DND-41 (cell line): ENCODE measurements at regions not wholly inside any gene's neighbourhood (a gene's known extent, or its start where the extent isn't known, plus 50 kb on each side); places are given as distances from the start of the nearest gene placed in this dataset.

ENCODE experiments used
- ATAC-seq: fragments of 200-7000 bp; cut with Tn5 transposase; 3 replicates; pipeline ENCODE4 v1.9.1; 2021; ENCODE audit warnings: low read depth; ENCODE audit not compliant: insufficient read depth
- DNase-seq: peaks from one replicate; pipeline ENCODE4 v3.0.0-alpha.2; 2020
- H2AFZ ChIP-seq: 2 replicates; pipeline ENCODE4 v1.6.0; 2012; ENCODE audit warnings: low read depth, low read length
- H3K27ac ChIP-seq: 2 replicates; pipeline ENCODE4 v1.5.1; 2012; ENCODE audit warnings: low read length, inconsistent platforms
- H3K27me3 ChIP-seq: fragments of 200-600 bp; sonication (generic); 2 replicates; pipeline ENCODE4 v1.6.0; 2012; ENCODE audit warnings: low read length, mild to moderate bottlenecking, inconsistent platforms; ENCODE audit not compliant: insufficient read depth, poor library complexity
- H3K36me3 ChIP-seq: 2 replicates; pipeline ENCODE4 v1.5.1; 2012; ENCODE audit warnings: low read length, inconsistent platforms; ENCODE audit not compliant: insufficient read depth
- H3K4me1 ChIP-seq: 2 replicates; pipeline ENCODE4 v1.5.1; 2012; ENCODE audit warnings: mild to moderate bottlenecking, low read length; ENCODE audit not compliant: insufficient read depth
- H3K4me2 ChIP-seq: 2 replicates; pipeline ENCODE4 v1.6.0; 2012; ENCODE audit warnings: mild to moderate bottlenecking, moderate library complexity, low read length, inconsistent platforms; ENCODE audit not compliant: insufficient read depth
- H3K4me3 ChIP-seq, 2 experiments: fragments of 200-600 bp in 1 of 2; shearing (Covaris generic) in 1 of 2; 2 replicates each; pipeline ENCODE4 v1.5.1; 2012 to 2016; ENCODE audit warnings: inconsistent platforms in 2 of 2, low read length in 2 of 2, mild to moderate bottlenecking in 2 of 2, low read depth in 1 of 2, moderate library complexity in 1 of 2
- H3K79me2 ChIP-seq: 2 replicates; pipeline ENCODE4 v1.6.0; 2012; ENCODE audit warnings: low read length, inconsistent platforms; ENCODE audit not compliant: insufficient read depth
- H3K9ac ChIP-seq: 2 replicates; pipeline ENCODE4 v1.6.0; 2012; ENCODE audit warnings: low read depth, mild to moderate bottlenecking, inconsistent platforms, low read length, moderate library complexity
- H3K9me3 ChIP-seq: 2 replicates; pipeline ENCODE4 v1.5.1; 2012; ENCODE audit warnings: low read length, moderate library complexity, mild to moderate bottlenecking, inconsistent platforms; ENCODE audit not compliant: insufficient read depth, severe bottlenecking
- H4K20me1 ChIP-seq: 2 replicates; pipeline ENCODE4 v1.6.0; 2012; ENCODE audit warnings: low read length; ENCODE audit not compliant: insufficient read depth
- CTCF ChIP-seq: IDR thresholded peaks from 2 replicates; pipeline ENCODE4 v1.5.1; 2012; ENCODE audit warnings: borderline replicate concordance, low read length, moderate library complexity, mild to moderate bottlenecking; ENCODE audit not compliant: poor library complexity, severe bottlenecking; ENCODE audit errors: extremely low read depth
- EZH2 ChIP-seq: IDR thresholded peaks from 3 replicates; pipeline ENCODE4 v1.6.1; 2012; ENCODE audit warnings: borderline replicate concordance, low read depth, mild to moderate bottlenecking, moderate library complexity, low read length, inconsistent platforms; ENCODE audit not compliant: severe bottlenecking

GRCh38 chr2:221767106-221768012 is 195.3 kb upstream of the EPHA4 start:
- H3K9ac ChIP-seq: no peak overlapping the region
- H4K20me1 ChIP-seq: no peaks in the 10 kb centered on the region
- no peak for TF ChIP-seq CTCF
- no peak for TF ChIP-seq EZH2
- H3K27me3 ChIP-seq: no peaks in the 10 kb centered on the region
- no peaks in the 10 kb centered on the region for H3K36me3 ChIP-seq
- H2AFZ ChIP-seq: no peak overlapping the region
- no peaks in the 10 kb centered on the region for H3K4me1 ChIP-seq
- ATAC-seq: no peak
- H3K27ac ChIP-seq: no peak overlapping the region
- H3K4me2 ChIP-seq: no peak overlapping the region
- no peak for DNase-seq
- H3K79me2 ChIP-seq: no peaks in the 10 kb centered on the region
- no peak overlapping the region for H3K4me3 ChIP-seq
- no peaks in the 10 kb centered on the region for H3K9me3 ChIP-seq

DNA sequence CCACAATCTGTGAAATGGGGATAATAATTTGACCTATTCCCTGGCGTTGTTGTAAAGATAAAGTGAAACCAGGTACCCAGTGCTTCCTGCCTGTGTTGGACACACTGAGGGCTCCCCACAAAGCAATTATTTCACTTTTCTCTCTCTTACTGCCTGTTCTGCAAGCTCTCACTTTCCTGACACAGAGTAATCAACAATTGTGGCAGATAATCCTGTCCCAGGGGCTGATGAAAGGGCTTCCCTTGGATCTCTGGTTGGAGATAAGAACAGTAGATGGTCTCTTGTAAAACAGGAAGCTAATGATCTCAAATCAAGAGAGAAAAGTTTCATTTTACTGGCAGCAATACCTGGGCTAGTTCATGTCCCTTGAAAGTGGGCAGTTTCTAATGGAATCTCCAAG is 190.4 kb upstream of the EPHA4 start:
- ATAC-seq: no peak
- no peak overlapping the region for H3K4me3 ChIP-seq
- no peak overlapping the region for H3K9ac ChIP-seq
- no peaks in the 10 kb centered on the region for H3K27me3 ChIP-seq
- H3K27ac ChIP-seq: no peak overlapping the region
- H3K79me2 ChIP-seq: no peaks in the 10 kb centered on the region
- H3K4me1 ChIP-seq: no peaks in the 10 kb centered on the region
- H3K9me3 ChIP-seq: no peaks in the 10 kb centered on the region
- DNase-seq: no peak
- H4K20me1 ChIP-seq: no peaks in the 10 kb centered on the region
- H3K4me2 ChIP-seq: no peak overlapping the region
- H2AFZ ChIP-seq: no peak overlapping the region
- H3K36me3 ChIP-seq: no peaks in the 10 kb centered on the region
- no peak for TF ChIP-seq EZH2
- no peak for TF ChIP-seq CTCF

DNA sequence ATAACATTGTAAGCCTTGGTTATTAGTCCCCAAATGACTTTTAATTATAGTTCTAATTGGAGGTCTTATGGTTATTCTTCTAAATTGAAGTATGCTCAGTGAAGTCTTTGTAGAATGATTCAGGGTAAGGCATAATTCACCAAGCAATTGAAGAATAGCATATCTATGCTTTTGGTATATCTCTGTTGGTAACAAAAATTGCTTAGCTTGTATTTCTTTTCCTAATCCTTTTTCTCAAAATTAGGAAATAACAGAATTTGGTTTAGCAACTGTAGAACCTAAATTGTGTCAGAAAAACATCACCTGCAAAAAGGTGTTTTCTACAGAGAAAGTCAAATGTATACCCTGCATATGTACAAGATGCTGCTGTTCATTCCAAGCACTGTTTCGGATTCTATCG is 189.2 kb upstream of the EPHA4 start:
- DNase-seq: no peak
- Histone ChIP-seq H3K4me2 (no peak overlapping the region), H3K79me2 (no peaks in the 10 kb centered on the region), H3K27me3 (no peaks in the 10 kb centered on the region), H3K9ac (no peak overlapping the region), H3K9me3 (no peaks in the 10 kb centered on the region), H3K27ac (no peak overlapping the region), H3K4me3 (no peak overlapping the region), H4K20me1 (no peaks in the 10 kb centered on the region), H3K4me1 (no peaks in the 10 kb centered on the region), H3K36me3 (no peaks in the 10 kb centered on the region), H2AFZ (no peak overlapping the region)
- no peak for TF ChIP-seq EZH2
- no peak for TF ChIP-seq CTCF
- no peak for ATAC-seq
